HCT116 (cell line): ENCODE measurements at regions not wholly inside any gene's neighbourhood (a gene's known extent, or its start where the extent isn't known, plus 50 kb on each side); places are given as distances from the start of the nearest gene placed in this dataset.

Experiments
- ATAC-seq: fragments of 200-7000 bp; cut with Tn5 transposase; 2 replicates; pipeline ENCODE4 v1.9.1; 2020; ENCODE audit warnings: mild to moderate bottlenecking, moderate library complexity
- BruUV-seq: library from RNA; stranded (reverse); fragments of 400-500 nt; replicated peaks from 2 replicates; lab custom pipeline; 2021; lab: Mats Ljungman, UMichigan
- CTCF ChIA-PET: fragments of 300-600 bp; sonication (Branson Sonifier 250); formaldehyde crosslinking; loops from one replicate; lab custom pipeline; 2021; ENCODE audit warnings: antibody characterized with exemption; lab: Charles Lee
- POLR2A ChIA-PET: fragments of 300-600, 350-600 bp; sonication (Branson Sonifier 250); formaldehyde crosslinking; loops from one replicate; lab custom pipeline; 2021; ENCODE audit warnings: antibody characterized with exemption; lab: Charles Lee
- RAD21 ChIA-PET, 2 experiments: fragments of 300-600 bp; sonication (Branson Sonifier 250); formaldehyde crosslinking; loops; one replicate each; lab custom pipeline; 2023; ENCODE audit warnings: low total read pairs in 2 of 2; ENCODE audit not compliant: uncharacterized antibody in 2 of 2, unreplicated experiment in 2 of 2, low non-redundant PET in 1 of 2; lab: Charles Lee
- DNase-seq: peaks from one replicate; pipeline ENCODE4 v3.0.0-alpha.2; 2010; ENCODE audit warnings: low read depth, low spot score
- H2AFZ ChIP-seq: fragments of 200-600 bp; shearing (Covaris generic), sonication (generic); 2 replicates; pipeline ENCODE4 v1.6.1; 2017; ENCODE audit warnings: low read depth, mixed run types, mixed read lengths, antibody characterized with exemption, low read length; ENCODE audit not compliant: poor library complexity, severe bottlenecking
- H3K27ac ChIP-seq: 2 replicates; pipeline ENCODE4 v1.5.1; 2012; ENCODE audit warnings: low read depth, low read length
- H3K27me3 ChIP-seq: fragments of 200-600 bp; sonication (generic); 2 replicates; pipeline ENCODE4 v1.6.1; 2016; ENCODE audit warnings: mixed run types, low read length, mixed read lengths; ENCODE audit not compliant: insufficient read depth
- H3K36me3 ChIP-seq, 2 experiments: fragments of 200-500 bp in 1 of 2; fragments of 200-600 bp in 1 of 2; sonication (Bioruptor generic) in 1 of 2; sonication (generic) in 1 of 2; 2 replicates each; pipeline versions ENCODE4 v1.5.1 to v1.6.1; 2014 to 2016; ENCODE audit warnings: low read length in 2 of 2, inconsistent platforms in 1 of 2, mixed read lengths in 1 of 2, mixed run types in 1 of 2; ENCODE audit not compliant: insufficient read depth in 2 of 2, control insufficient read depth in 1 of 2
- H3K4me1 ChIP-seq, 2 experiments: fragments of 200-600 bp in 1 of 2; sonication (generic) in 1 of 2; 2 replicates each; pipeline versions ENCODE4 v1.5.1 to v1.6.1; 2012 to 2017; ENCODE audit warnings: low read length in 2 of 2, inconsistent platforms in 1 of 2, mild to moderate bottlenecking in 1 of 2, mixed read lengths in 1 of 2, mixed run types in 1 of 2, moderate library complexity in 1 of 2; ENCODE audit not compliant: insufficient read depth in 2 of 2, control insufficient read depth in 1 of 2
- H3K4me2 ChIP-seq: fragments of 200-600 bp; sonication (generic); 2 replicates; pipeline ENCODE4 v1.6.1; 2017; ENCODE audit warnings: mixed run types, low read length, mixed read lengths
- H3K4me3 ChIP-seq, 2 experiments: fragments of 200-600 bp in 1 of 2; sonication (generic) in 1 of 2; replicated peaks in 1 of 2; 2 replicates each; pipeline ENCODE4 v1.5.1; 2011 to 2016; ENCODE audit warnings: low read length in 2 of 2, control low read depth in 1 of 2, low read depth in 1 of 2, mild to moderate bottlenecking in 1 of 2, mixed read lengths in 1 of 2, mixed run types in 1 of 2
- H3K79me2 ChIP-seq: fragments of 200-600 bp; sonication (generic); 2 replicates; pipeline ENCODE4 v1.6.1; 2017; ENCODE audit warnings: mild to moderate bottlenecking, mixed run types, low read length, moderate library complexity, mixed read lengths; ENCODE audit not compliant: insufficient read depth
- H3K9ac ChIP-seq: fragments of 200-600 bp; sonication (generic); 2 replicates; pipeline ENCODE4 v1.6.1; 2016; ENCODE audit warnings: low read length, mixed read lengths
- H3K9me2 ChIP-seq: fragments of 200-600 bp; sonication (generic), shearing (Covaris generic); 2 replicates; pipeline ENCODE4 v1.6.1; 2017; ENCODE audit warnings: mixed run types, mild to moderate bottlenecking, moderate library complexity; ENCODE audit not compliant: insufficient read depth
- H3K9me3 ChIP-seq, 2 experiments: fragments of 200-500 bp in 1 of 2; fragments of 200-600 bp in 1 of 2; sonication (Bioruptor generic) in 1 of 2; sonication (generic) in 1 of 2; 2 replicates each; pipeline ENCODE4 v1.6.1; 2014 to 2017; ENCODE audit warnings: low read length in 2 of 2, mixed read lengths in 2 of 2, inconsistent platforms in 1 of 2, low read depth in 1 of 2, mild to moderate bottlenecking in 1 of 2, mixed run types in 1 of 2, moderate library complexity in 1 of 2; ENCODE audit not compliant: control insufficient read depth in 1 of 2, insufficient read depth in 1 of 2
- H4K20me1 ChIP-seq: fragments of 200-600 bp; sonication (generic), shearing (Covaris generic); 2 replicates; pipeline ENCODE4 v1.6.1; 2017; ENCODE audit warnings: mixed run types, mild to moderate bottlenecking, moderate library complexity; ENCODE audit not compliant: insufficient read depth
- ELF1 ChIP-seq: IDR thresholded peaks from 2 replicates; pipeline ENCODE4 v1.6.1; 2012; ENCODE audit warnings: low read depth, borderline replicate concordance
- RAD21 ChIP-seq: IDR thresholded peaks from 2 replicates; pipeline ENCODE4 v1.6.1; 2012; ENCODE audit warnings: low read depth, mild to moderate bottlenecking
- SRF ChIP-seq: IDR thresholded peaks from 2 replicates; pipeline ENCODE4 v1.6.1; 2012; ENCODE audit warnings: low read depth
- TCF7L2 ChIP-seq: IDR thresholded peaks from 2 replicates; pipeline ENCODE4 v1.7.0; 2011; ENCODE audit warnings: borderline replicate concordance, inconsistent platforms; ENCODE audit not compliant: insufficient read depth, insufficient read length; ENCODE audit errors: extremely low read depth
- ZNF274 ChIP-seq: fragments of 200-500 bp; sonication (Bioruptor generic); IDR thresholded peaks from 2 replicates; pipeline ENCODE4 v1.6.1; 2014; ENCODE audit warnings: mild to moderate bottlenecking, low read depth, low read length, inconsistent platforms
- intact Hi-C: fragments of 100-400 bp; cut with micrococcal nuclease; formaldehyde crosslinking; loops from 2 replicates; pipeline ENCODE4 v1.10.0; 2022
- TF ChIP-seq, protein P1 (sequence below), 3 experiments: fragments of 200-600 bp in 1 of 3; sonication (generic) in 1 of 3; IDR thresholded peaks in 2 of 3; conservative IDR thresholded peaks in 1 of 3; 2 replicates each; pipeline ENCODE4 v1.5.1; 2012 to 2017; ENCODE audit warnings: low read depth in 2 of 3, low read length in 2 of 3, antibody characterized with exemption in 1 of 3, borderline replicate concordance in 1 of 3, control low read depth in 1 of 3, mild to moderate bottlenecking in 1 of 3, mixed read lengths in 1 of 3, mixed run types in 1 of 3, moderate library complexity in 1 of 3; ENCODE audit not compliant: insufficient read depth in 1 of 3

- no peaks in the 10 kb centered on the region for H3K4me1 ChIP-seq
- no peak overlapping the region for H2AFZ ChIP-seq
- CTCF ChIA-PET: no interaction called here
- no peaks in the 10 kb centered on the region for H3K9me2 ChIP-seq
- BruUV-seq: no TSS peak
- no peak for ATAC-seq
- DNase-seq: no peak
- RAD21 ChIA-PET: no interaction called here
- no peaks in the 10 kb centered on the region for H3K36me3 ChIP-seq
- H3K79me2 ChIP-seq: no peaks in the 10 kb centered on the region
- no peaks in the 10 kb centered on the region for H3K9me3 ChIP-seq
- TF ChIP-seq RAD21: no peak
- TF ChIP-seq, protein P1, sequence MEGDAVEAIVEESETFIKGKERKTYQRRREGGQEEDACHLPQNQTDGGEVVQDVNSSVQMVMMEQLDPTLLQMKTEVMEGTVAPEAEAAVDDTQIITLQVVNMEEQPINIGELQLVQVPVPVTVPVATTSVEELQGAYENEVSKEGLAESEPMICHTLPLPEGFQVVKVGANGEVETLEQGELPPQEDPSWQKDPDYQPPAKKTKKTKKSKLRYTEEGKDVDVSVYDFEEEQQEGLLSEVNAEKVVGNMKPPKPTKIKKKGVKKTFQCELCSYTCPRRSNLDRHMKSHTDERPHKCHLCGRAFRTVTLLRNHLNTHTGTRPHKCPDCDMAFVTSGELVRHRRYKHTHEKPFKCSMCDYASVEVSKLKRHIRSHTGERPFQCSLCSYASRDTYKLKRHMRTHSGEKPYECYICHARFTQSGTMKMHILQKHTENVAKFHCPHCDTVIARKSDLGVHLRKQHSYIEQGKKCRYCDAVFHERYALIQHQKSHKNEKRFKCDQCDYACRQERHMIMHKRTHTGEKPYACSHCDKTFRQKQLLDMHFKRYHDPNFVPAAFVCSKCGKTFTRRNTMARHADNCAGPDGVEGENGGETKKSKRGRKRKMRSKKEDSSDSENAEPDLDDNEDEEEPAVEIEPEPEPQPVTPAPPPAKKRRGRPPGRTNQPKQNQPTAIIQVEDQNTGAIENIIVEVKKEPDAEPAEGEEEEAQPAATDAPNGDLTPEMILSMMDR (IDR thresholded peaks at IDR 0.05 in 2 of 3, conservative IDR thresholded peaks at IDR 0.05 in 1 of 3; ENCODE audit: borderline replicate concordance in 1 of 3, insufficient read depth in 1 of 3, low read depth in 2 of 3, low read length in 2 of 3): no peak
- no peak for TF ChIP-seq ZNF274
- TF ChIP-seq SRF: no peak
- no peak for TF ChIP-seq ELF1
- TF ChIP-seq TCF7L2: no peak
- H3K27me3 ChIP-seq: peaks cover 60% of the 10 kb centered on the region
- POLR2A ChIA-PET: no interaction called here
- H3K9ac ChIP-seq: no peak overlapping the region
- H3K27ac ChIP-seq: no peak overlapping the region
- H4K20me1 ChIP-seq: no peaks in the 10 kb centered on the region
- no peak overlapping the region for H3K4me2 ChIP-seq
- intact Hi-C loops: no loop called here
- no peak overlapping the region for H3K4me3 ChIP-seq
These were observed 51.5 kb upstream of the PTPRT start for GRCh38 chr20:43241057-43241702.
